Central memory CD8-positive, alpha-beta T cell (primary cell): ENCODE measurements at regions not wholly inside any gene's neighbourhood (a gene's known extent, or its start where the extent isn't known, plus 50 kb on each side); places are given as distances from the start of the nearest gene placed in this dataset.
A peak's percentile ranks its signal among the peaks of the same experiment; 100 is the strongest.

Experiments used
- ATAC-seq: fragments of 150-1000 bp; cut with Tn5 transposase; replicated peaks from 2 replicates; pipeline ENCODE4 v1.10.0; 2022; ENCODE audit warnings: mild to moderate bottlenecking, moderate FRiP score, moderate number of reproducible peaks; ENCODE audit not compliant: poor library complexity, severe bottlenecking; ENCODE audit errors: extremely low read depth
- DNase-seq, 2 donors: peaks; one replicate each; pipeline ENCODE4 v3.0.0; 2021; ENCODE audit warnings: low spot score in 2 of 2
- H3K27ac Mint-ChIP-seq: one replicate; pipeline ENCODE4 v1.8.0; 2022; ENCODE audit warnings: low read depth, mild to moderate bottlenecking, moderate library complexity, mixed read lengths
- H3K27me3 Mint-ChIP-seq: one replicate; pipeline ENCODE4 v1.8.0; 2022; ENCODE audit warnings: mixed read lengths
- H3K36me3 Mint-ChIP-seq: one replicate; pipeline ENCODE4 v1.8.0; 2022; ENCODE audit warnings: mild to moderate bottlenecking, moderate library complexity, mixed read lengths; ENCODE audit not compliant: insufficient read depth
- H3K4me1 Mint-ChIP-seq: one replicate; pipeline ENCODE4 v1.8.0; 2022; ENCODE audit warnings: mixed read lengths
- H3K4me3 Mint-ChIP-seq: one replicate; pipeline ENCODE4 v1.8.0; 2022; ENCODE audit warnings: mild to moderate bottlenecking, moderate library complexity, mixed read lengths
- H3K9me3 Mint-ChIP-seq: one replicate; pipeline ENCODE4 v1.8.0; 2022; ENCODE audit warnings: mixed read lengths

- H3K9me3 Mint-ChIP-seq: no peaks in the 10 kb centered on the region
- H3K4me1 Mint-ChIP-seq: peaks cover 11% of the 10 kb centered on the region
- no peak for DNase-seq
- no peak overlapping the region for H3K27ac Mint-ChIP-seq
- peaks cover 28% of the 10 kb centered on the region for H3K27me3 Mint-ChIP-seq
- H3K4me3 Mint-ChIP-seq: no peak overlapping the region
- no peaks in the 10 kb centered on the region for H3K36me3 Mint-ChIP-seq
- no peak for ATAC-seq
Observed at GRCh38 chr16:85992779-85993178, 93.8 kb downstream of the IRF8 start.

- DNase-seq (no peak), ATAC-seq (no peak)
- H3K36me3 Mint-ChIP-seq: no peaks in the 10 kb centered on the region
- peaks cover 7% of the 10 kb centered on the region for H3K4me1 Mint-ChIP-seq
- H3K4me3 Mint-ChIP-seq: no peak overlapping the region
- peaks cover 8% of the 10 kb centered on the region for H3K27me3 Mint-ChIP-seq
- H3K27ac Mint-ChIP-seq: no peak overlapping the region
- H3K9me3 Mint-ChIP-seq: no peaks in the 10 kb centered on the region
Observed at GRCh38 chr16:85994492-85995490, 95.8 kb downstream of the IRF8 start.

DNA sequence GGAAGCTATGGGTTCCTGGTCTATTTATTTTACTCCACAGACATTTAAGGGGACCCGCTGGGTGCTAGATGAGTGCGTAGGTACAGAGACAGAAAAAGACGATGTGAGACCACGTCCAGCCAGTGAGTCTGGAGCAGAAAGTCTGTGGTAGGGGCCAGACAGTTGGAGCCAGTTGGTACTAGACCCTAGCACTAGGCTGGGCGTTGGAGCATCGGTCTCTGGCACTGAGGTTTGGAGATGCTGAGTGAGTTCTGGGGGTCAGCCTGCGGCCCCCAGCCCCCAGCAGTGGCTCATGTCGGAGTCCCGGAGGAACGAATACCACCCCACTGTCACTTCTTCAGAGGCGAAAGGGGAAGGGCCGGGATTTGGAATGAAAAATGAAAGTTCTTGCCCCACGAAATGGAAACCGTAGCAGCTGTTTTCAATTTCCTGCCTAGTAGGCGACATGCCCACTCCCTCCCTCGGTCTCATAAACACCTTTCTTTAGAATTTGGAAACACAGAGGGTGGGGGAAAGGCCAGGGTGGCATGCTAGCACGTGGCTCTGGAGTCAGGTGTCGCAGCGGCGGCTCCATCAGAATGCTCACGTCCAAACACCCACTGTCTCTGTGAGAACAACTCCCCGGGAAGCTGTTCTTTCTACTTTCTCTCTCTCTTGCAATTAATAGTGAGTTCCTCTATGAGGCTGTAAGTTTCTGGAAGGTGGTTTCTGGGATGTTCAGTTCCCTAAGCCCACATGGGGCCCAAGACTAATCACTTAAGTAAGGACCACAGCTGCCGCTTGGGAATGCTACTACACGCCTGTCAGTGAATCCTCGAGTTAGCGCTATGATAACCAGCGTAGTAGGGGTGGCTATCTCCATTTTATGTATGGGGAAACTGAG, 96.8 kb downstream of the IRF8 start:
- no peak overlapping the region for H3K27ac Mint-ChIP-seq
- H3K4me1 Mint-ChIP-seq: peaks cover 7% of the 10 kb centered on the region
- peak overlapping the region; percentile 45 for H3K4me3 Mint-ChIP-seq
- DNase-seq (no peak), ATAC-seq (no peak)
- H3K36me3 Mint-ChIP-seq: no peaks in the 10 kb centered on the region
- H3K9me3 Mint-ChIP-seq: no peaks in the 10 kb centered on the region
- no peaks in the 10 kb centered on the region for H3K27me3 Mint-ChIP-seq

GRCh38 chr16:85996843-85997242, 97.9 kb downstream of the IRF8 start:
- Mint-ChIP-seq H3K27me3 (no peaks in the 10 kb centered on the region), H3K4me3 (no peak overlapping the region), H3K4me1 (peaks cover 7% of the 10 kb centered on the region), H3K27ac (no peak overlapping the region), H3K36me3 (no peaks in the 10 kb centered on the region), H3K9me3 (no peaks in the 10 kb centered on the region)
- ATAC-seq (no peak), DNase-seq (no peak)

- Mint-ChIP-seq H3K4me3 (no peak overlapping the region), H3K27me3 (no peaks in the 10 kb centered on the region), H3K36me3 (no peaks in the 10 kb centered on the region), H3K4me1 (peaks cover 7% of the 10 kb centered on the region), H3K9me3 (no peaks in the 10 kb centered on the region), H3K27ac (no peak overlapping the region)
- ATAC-seq (no peak), DNase-seq (no peak)
Observed at GRCh38 chr16:85998171-85998867, 99.4 kb downstream of the IRF8 start.

GRCh38 chr16:85998868-85999729, 100.1 kb downstream of the IRF8 start:
- DNase-seq: no peak
- H3K9me3 Mint-ChIP-seq: no peaks in the 10 kb centered on the region
- no peak for ATAC-seq
- H3K36me3 Mint-ChIP-seq: no peaks in the 10 kb centered on the region
- peaks cover 7% of the 10 kb centered on the region for H3K4me1 Mint-ChIP-seq
- H3K4me3 Mint-ChIP-seq: no peak overlapping the region
- H3K27ac Mint-ChIP-seq: no peak overlapping the region
- H3K27me3 Mint-ChIP-seq: no peaks in the 10 kb centered on the region

DNA sequence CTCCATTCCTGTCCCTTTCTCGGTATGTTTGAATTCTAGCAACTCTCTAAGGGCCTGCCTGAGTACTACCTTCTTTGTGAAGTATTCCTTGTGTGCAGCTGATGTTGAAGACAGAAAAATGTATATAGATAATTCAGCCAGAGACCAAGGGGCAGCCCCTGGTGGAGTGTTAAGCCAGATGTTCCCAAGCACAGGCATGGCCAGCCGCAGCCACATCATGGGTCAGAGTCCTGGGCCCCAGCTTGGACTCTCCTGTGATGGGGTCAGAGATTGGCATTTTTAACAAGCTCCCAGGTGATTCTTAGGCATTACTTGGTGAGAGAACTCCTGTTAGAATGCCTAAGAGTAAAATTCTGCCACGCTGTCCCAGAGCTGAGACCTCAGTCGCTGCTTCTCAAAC, 100.8 kb downstream of the IRF8 start:
- Mint-ChIP-seq H3K27me3 (no peaks in the 10 kb centered on the region), H3K9me3 (no peaks in the 10 kb centered on the region), H3K4me3 (no peak overlapping the region), H3K4me1 (peaks cover 7% of the 10 kb centered on the region), H3K27ac (no peak overlapping the region), H3K36me3 (no peaks in the 10 kb centered on the region)
- ATAC-seq: no peak
- no peak for DNase-seq

GRCh38 chr16:86002178-86002900, 103.4 kb downstream of the IRF8 start:
- no peak for ATAC-seq
- Mint-ChIP-seq H3K27me3 (no peaks in the 10 kb centered on the region), H3K27ac (no peak overlapping the region), H3K4me1 (peaks cover 9% of the 10 kb centered on the region), H3K9me3 (no peaks in the 10 kb centered on the region), H3K36me3 (no peaks in the 10 kb centered on the region), H3K4me3 (no peak overlapping the region)
- no peak for DNase-seq

DNA sequence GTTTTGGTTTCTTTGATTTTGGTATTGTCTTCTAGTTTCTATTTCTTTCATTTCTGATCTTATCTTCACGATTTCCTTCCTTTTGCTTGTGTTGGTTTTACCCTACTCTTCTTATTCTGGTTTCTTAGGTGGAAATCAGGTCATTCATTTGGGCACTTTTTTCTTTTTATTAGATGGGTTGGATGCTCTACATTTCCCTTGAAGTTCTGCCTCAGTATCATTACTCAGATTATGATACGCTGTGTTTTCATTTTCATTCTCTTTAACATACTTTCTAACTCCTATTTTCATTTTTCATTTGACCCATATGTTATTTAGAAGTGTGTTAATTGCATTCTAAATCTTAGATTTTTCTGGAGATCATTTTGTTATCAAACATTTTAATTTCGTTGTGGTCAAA, 108.6 kb downstream of the IRF8 start:
- Mint-ChIP-seq H3K27ac (peak overlapping the region; percentile 53), H3K27me3 (no peaks in the 10 kb centered on the region), H3K36me3 (no peaks in the 10 kb centered on the region), H3K4me3 (no peak overlapping the region), H3K4me1 (peaks cover 17% of the 10 kb centered on the region), H3K9me3 (no peaks in the 10 kb centered on the region)
- no peak for DNase-seq
- no peak for ATAC-seq

DNA sequence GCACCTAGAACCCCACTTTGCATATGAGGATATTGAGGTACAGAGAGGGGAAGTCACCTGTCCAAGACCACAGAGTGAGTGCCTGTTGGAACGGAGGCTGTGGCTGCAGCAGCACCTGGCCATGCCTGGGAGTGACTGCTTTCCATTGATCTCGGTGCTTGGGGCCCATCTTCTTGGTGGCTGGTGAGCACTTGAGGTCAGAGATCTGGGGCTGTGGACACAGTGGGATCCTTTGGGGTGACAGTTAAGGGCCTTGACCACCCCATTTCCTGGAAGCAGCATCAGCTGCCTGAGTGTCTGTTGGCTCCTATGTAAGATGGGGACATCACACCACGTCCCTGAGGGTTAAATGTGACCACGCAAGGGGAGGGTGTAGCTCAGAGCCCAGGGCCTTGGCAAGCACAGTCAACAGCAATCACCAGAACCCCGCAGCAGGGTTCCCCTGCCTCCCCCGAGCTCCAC, 111.7 kb downstream of the IRF8 start:
- no peak overlapping the region for H3K4me3 Mint-ChIP-seq
- ATAC-seq (no peak), DNase-seq (no peak)
- H3K27me3 Mint-ChIP-seq: no peaks in the 10 kb centered on the region
- peaks cover 6% of the 10 kb centered on the region for H3K9me3 Mint-ChIP-seq
- H3K4me1 Mint-ChIP-seq: peaks cover 17% of the 10 kb centered on the region
- H3K27ac Mint-ChIP-seq: no peak overlapping the region
- H3K36me3 Mint-ChIP-seq: no peaks in the 10 kb centered on the region

DNA sequence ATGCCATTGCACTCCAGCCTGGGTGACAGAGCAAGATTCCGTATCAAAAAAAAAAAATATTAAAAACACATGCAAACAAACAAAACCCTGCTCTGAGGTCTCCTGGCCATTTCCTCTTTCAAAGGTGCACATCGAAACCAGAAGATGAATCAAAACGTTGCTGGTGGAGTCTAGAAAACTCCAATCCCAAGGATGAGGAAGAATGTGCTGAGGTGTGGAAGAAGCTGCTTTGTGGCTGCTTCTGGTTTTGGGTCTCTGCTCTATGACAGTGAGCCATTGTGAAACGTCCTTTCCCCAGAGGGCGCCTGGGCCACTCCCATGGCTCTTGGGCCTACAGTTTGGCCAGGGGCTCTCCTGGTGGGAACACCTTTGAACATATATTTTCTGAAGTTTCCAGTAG, 112.6 kb downstream of the IRF8 start:
- Mint-ChIP-seq H3K36me3 (no peaks in the 10 kb centered on the region), H3K4me3 (no peak overlapping the region), H3K4me1 (peaks cover 17% of the 10 kb centered on the region), H3K27ac (no peak overlapping the region), H3K9me3 (peaks cover 6% of the 10 kb centered on the region), H3K27me3 (no peaks in the 10 kb centered on the region)
- ATAC-seq: no peak
- no peak for DNase-seq
